Hepatic stellate cell (primary cell): ENCODE measurements at regions not wholly inside any gene's neighbourhood (a gene's known extent, or its start where the extent isn't known, plus 50 kb on each side); places are given as distances from the start of the nearest gene placed in this dataset.

Experiments
- DNase-seq: peaks from one replicate; pipeline ENCODE4 v3.0.0; 2011; ENCODE audit warnings: low spot score

- DNase-seq, result no peak
Observed at GRCh38 chr20:50313827-50314677, 123.4 kb downstream of the CEBPB start.

- no peak for DNase-seq
Observed at GRCh38 chr20:50314678-50315335, 124.2 kb downstream of the CEBPB start.

DNA sequence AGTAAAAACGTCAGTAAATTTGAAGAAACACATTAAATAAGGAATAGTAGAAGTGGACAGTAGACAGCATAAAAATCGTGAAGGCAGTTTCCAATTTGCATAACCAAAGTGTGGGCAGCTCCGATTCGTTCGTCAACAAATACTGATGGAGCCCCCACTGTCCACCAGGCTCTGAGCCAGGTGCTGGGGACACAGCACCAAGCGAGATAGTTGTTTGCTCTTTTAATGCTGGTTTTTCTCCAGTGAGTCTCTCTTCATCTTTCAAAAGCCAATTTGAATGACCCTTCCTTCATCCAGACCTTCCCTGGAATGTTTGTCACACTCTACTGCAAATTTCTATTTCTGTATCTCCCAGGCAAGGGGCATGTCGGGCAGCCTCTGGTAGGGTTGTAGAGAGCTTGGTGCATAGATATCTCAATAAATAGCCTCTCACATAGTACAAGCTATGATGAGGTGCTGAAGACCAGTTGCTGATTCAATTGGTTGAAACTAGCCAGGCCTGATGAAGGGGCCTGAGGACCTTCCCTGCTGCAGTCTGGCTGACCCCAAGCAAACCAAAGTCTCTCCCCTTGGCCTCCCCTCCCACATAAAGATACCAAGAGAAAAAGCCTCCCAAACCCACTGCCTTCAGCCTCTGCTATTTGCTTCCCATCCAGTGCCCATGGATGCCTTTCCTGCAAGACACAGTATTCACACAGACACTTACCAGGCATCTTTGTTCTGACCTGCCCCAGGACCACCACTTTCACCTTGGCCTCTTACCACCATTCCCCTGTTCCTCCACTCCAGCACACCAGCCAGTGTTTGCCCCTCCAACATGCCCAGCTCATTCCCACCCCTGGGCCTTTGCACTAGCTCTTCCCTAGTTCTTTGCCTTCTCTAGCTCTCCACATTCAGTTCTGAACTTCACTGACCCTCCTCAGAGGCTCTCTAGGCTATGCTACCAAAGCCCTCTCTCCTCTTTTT is 125.2 kb downstream of the CEBPB start:
- no peak for DNase-seq

- DNase-seq, result no peak
Observed at GRCh38 chr20:50317116-50317515, 126.5 kb downstream of the CEBPB start.

GRCh38 chr20:50317609-50318008 is 127.0 kb downstream of the CEBPB start:
- no peak for DNase-seq

- no peak for DNase-seq
Observed at GRCh38 chr20:50318710-50319109, 128.1 kb downstream of the CEBPB start.

- DNase-seq, result no peak
Observed at GRCh38 chr20:50320005-50320900, 129.6 kb downstream of the CEBPB start.

GRCh38 chr20:50320901-50321796 is 130.5 kb downstream of the CEBPB start:
- peak; percentile 94 for DNase-seq

- DNase-seq, result peak; percentile 51
Observed at GRCh38 chr20:50321797-50322480, 131.3 kb downstream of the CEBPB start.

DNA sequence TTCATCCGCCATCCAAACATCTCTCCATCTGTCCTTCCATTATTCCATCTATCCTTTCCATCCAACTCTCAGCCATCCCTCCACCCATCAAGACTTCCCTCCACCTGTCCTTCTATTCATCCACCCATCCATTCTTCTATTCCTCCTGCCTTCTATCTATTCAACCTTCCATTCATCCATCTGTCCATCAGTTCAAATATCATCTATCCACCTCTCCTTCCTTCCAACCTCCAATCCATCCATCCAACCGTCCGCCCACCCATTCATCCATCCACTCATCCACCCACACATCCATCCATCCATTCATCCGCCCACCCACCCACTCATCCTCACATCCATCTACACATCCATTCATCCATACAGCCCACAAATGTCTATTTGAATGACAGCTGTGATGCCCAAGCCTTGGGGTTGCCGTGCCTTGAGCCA is 132.1 kb downstream of the CEBPB start:
- no peak for DNase-seq

GRCh38 chr20:50323209-50323608 is 132.6 kb downstream of the CEBPB start:
- DNase-seq, result no peak

- DNase-seq, result no peak
Observed at GRCh38 chr20:50323777-50324775, 133.4 kb downstream of the CEBPB start.

DNA sequence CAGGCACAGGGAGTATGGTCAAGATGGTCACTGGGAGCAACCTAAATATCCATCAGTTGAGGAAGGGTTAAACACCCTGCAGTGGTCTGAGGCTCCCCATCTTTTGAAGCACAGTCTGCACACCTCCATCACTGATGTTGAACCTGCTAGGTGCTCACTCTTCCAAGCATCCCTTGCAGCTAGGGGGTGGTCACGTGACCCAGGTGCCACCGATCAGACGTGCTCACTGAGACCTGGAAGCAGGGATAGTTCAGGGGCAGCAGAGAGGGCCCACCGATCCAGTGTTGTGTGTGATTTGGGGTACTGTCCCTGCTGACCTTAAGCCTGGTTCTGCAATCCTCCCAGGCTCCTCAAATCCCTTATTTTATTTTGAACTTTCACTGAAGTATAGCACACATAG is 134.6 kb downstream of the CEBPB start:
- no peak for DNase-seq

DNA sequence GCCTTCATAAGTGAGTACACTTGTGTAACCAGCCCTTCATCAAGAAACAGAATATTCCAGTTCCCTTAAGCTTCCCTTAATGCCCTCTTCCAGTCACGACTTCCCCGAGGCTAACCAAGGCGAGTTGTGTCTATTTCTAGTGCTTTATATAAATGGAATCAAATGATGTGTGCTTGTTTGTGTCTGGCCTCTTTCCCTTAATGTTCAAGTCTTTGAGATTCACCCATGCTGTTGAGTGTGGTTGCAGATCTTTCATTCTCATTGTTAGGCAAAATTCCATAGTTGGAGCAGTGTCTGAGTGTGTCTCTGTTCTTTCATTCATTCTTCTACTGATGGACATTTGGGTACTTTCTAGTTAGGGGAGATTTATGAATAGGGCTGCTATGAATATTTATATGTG is 135.0 kb downstream of the CEBPB start:
- DNase-seq, result no peak

DNA sequence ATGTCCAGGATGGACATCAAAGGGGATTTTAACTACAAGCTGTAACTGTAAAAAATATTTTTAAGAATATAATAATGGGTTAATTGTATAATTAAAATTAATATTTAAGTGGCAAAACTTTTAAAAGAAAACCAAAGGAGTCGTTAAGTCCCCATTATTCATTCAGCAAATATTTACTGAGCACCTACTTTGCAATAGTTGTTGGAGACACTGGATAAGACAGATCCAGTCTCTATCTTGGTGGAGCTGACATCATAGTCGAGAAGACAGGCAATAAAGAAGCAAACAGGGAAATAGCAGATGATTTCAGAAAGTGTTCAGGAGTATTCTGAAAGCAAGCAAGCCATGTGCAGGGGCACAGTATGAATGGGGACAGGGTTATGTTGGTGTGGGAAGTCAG is 137.0 kb downstream of the CEBPB start:
- no peak for DNase-seq

DNA sequence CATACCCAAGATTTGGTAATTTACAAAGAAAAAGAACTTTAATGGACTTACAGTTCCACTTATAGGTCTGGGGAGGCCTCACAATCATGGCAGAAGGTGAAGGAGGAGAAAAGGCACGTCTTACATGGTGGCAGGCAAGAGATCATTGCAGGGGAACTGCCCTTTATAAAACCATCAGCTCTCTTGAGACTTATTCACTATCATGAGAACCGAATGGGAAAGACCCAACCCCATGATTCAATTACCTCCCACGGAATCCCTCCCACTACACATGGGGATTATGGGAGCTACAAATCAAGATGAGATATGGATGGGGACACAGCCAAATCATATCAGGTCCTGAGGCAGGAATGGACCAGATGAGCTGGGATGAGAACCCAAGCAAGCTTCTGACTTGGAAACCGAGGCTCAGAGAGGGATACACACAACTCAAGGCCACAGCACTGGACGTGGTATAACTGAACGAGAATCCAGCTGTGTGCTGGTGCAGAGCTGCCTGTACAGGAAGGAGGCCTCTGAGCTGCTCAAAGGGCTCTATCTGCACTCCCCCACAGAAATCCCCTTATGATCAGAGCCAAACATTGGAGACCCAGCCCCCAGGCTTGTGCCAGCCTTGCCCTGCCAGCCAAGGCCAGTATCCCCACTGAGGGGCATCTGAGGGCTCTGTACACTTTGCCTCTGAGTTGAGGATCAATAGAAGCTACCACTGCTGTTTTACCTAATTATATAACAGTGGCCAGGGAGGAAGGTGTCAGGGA is 137.8 kb downstream of the CEBPB start:
- no peak for DNase-seq
